ENCODE measurements at regions not wholly inside any gene's neighbourhood (a gene's known extent, or its start where the extent isn't known, plus 50 kb on each side); places are given as distances from the start of the nearest gene placed in this dataset.
"Not testable (repeated sequence)": the region's sequence is repeated elsewhere in the genome, so short reads cannot be mapped to it uniquely, and the experiment has no call there.

- CTCF ChIA-PET = interaction anchor here (1.0 to 1.8 kb wide), 3 partner anchors 23 to 418 kb away, joined by 4 to 7 read pairs (median 4); no protein-coding TSS in a partner anchor
Measured at GRCh38 chr1:115530407-115530806, 111.4 kb upstream of the VANGL1 start.

GRCh38 chr1:115529216-115529897, 112.4 kb upstream of the VANGL1 start:
- Histone ChIP-seq H3K4me3 (ENCODE audit: low read depth, low read length) (no peak overlapping the region), H3K9me3 (ENCODE audit: control insufficient read depth, insufficient read depth, low read length) (no peaks in the 10 kb centered on the region), H3K27ac (ENCODE audit: low read depth, low read length) (no peak overlapping the region), H3K27me3 (ENCODE audit: control insufficient read depth, insufficient read depth, low read length) (no peaks in the 10 kb centered on the region)
- no peak for DNase-seq (ENCODE audit: low read depth, low spot score)
- TF ChIP-seq, protein P1, sequence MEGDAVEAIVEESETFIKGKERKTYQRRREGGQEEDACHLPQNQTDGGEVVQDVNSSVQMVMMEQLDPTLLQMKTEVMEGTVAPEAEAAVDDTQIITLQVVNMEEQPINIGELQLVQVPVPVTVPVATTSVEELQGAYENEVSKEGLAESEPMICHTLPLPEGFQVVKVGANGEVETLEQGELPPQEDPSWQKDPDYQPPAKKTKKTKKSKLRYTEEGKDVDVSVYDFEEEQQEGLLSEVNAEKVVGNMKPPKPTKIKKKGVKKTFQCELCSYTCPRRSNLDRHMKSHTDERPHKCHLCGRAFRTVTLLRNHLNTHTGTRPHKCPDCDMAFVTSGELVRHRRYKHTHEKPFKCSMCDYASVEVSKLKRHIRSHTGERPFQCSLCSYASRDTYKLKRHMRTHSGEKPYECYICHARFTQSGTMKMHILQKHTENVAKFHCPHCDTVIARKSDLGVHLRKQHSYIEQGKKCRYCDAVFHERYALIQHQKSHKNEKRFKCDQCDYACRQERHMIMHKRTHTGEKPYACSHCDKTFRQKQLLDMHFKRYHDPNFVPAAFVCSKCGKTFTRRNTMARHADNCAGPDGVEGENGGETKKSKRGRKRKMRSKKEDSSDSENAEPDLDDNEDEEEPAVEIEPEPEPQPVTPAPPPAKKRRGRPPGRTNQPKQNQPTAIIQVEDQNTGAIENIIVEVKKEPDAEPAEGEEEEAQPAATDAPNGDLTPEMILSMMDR (IDR thresholded peaks at IDR 0.05; ENCODE audit: low read depth, low read length) = no peak
- CTCF ChIA-PET = interaction anchor here (0.6 to 0.7 kb wide), 2 partner anchors 59 to 391 kb away, joined by 3 read pairs; no protein-coding TSS in a partner anchor
- POLR2A ChIA-PET = no interaction called here

More at GRCh38 chr1:115530407-115530806, 111.4 kb upstream of the VANGL1 start:
- Histone ChIP-seq H3K27me3 (ENCODE audit: control insufficient read depth, insufficient read depth, low read length) (no peaks in the 10 kb centered on the region), H3K27ac (ENCODE audit: low read depth, low read length) (no peak overlapping the region), H3K9me3 (ENCODE audit: control insufficient read depth, insufficient read depth, low read length) (no peaks in the 10 kb centered on the region), H3K4me3 (ENCODE audit: low read depth, low read length) (no peak overlapping the region)
- TF ChIP-seq, protein P1 (IDR thresholded peaks at IDR 0.05; ENCODE audit: low read depth, low read length) = no peak
- POLR2A ChIA-PET = interaction anchor here (0.7 kb wide), 1 partner anchor 13 kb away, joined by 7 read pairs; no protein-coding TSS in a partner anchor
- no peak for DNase-seq (ENCODE audit: low read depth, low spot score)

DNA sequence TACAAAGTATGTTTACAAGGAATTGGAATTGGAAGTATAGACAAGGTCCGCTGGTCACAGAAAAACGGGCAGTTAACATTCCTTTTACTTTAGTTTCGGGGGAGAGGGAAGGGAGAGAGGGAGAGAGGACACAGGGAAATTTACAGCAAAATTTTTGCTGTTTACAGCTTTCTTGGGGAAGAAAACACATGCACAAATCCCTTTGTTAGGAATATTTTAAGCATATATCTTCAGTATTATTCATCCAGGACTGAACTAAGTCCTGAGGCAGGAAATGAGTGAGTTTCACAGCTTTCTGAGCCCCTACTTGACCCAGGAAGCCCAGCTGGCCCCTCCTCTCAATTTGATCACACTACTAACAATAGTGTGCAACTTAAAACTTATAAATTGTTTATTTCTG, 113.4 kb upstream of the VANGL1 start:
- CTCF ChIA-PET = interaction anchor here (0.5 to 1.0 kb wide), 3 partner anchors 58 to 390 kb away, joined by 3 to 4 read pairs (median 3); no protein-coding TSS in a partner anchor
- H3K9me3 ChIP-seq (ENCODE audit: control insufficient read depth, insufficient read depth, low read length); H3K27ac ChIP-seq (ENCODE audit: low read depth, low read length); DNase-seq (ENCODE audit: low read depth, low spot score); H3K27me3 ChIP-seq (ENCODE audit: control insufficient read depth, insufficient read depth, low read length); POLR2A ChIA-PET; H3K4me3 ChIP-seq (ENCODE audit: low read depth, low read length): not testable (repeated sequence)

GRCh38 chr1:115527746-115528145, 114.0 kb upstream of the VANGL1 start:
- no peaks in the 10 kb centered on the region for H3K27me3 ChIP-seq (ENCODE audit: control insufficient read depth, insufficient read depth, low read length)
- H3K9me3 ChIP-seq (ENCODE audit: control insufficient read depth, insufficient read depth, low read length) = no peaks in the 10 kb centered on the region
- TF ChIP-seq, protein P1 (IDR thresholded peaks at IDR 0.05; ENCODE audit: low read depth, low read length) = no peak
- no peak overlapping the region for H3K4me3 ChIP-seq (ENCODE audit: low read depth, low read length)
- H3K27ac ChIP-seq (ENCODE audit: low read depth, low read length) = no peak overlapping the region
- CTCF ChIA-PET = interaction anchor here (1.0 kb wide), 1 partner anchor 68 kb away, joined by 3 read pairs; no protein-coding TSS in a partner anchor
- POLR2A ChIA-PET = no interaction called here
- DNase-seq (ENCODE audit: low read depth, low spot score) = no peak

DNA sequence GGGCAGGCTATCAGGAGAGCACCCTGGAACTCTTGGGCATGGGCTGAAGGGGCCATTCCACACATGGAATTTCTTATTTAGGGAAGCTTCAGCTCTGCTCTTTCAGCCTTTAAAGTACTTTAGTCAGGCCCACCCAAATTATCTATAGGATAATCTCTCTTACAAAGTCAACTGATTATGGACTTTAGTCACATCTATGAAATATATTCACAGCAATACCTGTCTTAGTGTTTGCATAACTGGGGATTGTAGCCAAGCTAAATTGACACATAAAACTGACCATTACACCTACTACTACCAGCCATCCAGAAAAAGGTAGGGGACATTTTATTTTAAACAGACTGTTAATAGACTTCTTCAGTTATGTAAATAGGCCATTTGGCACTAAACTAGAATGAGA, 114.9 kb upstream of the VANGL1 start:
- DNase-seq (ENCODE audit: low read depth, low spot score) = no peak
- Histone ChIP-seq H3K4me3 (ENCODE audit: low read depth, low read length) (no peak overlapping the region), H3K27ac (ENCODE audit: low read depth, low read length) (no peak overlapping the region), H3K27me3 (ENCODE audit: control insufficient read depth, insufficient read depth, low read length) (no peaks in the 10 kb centered on the region), H3K9me3 (ENCODE audit: control insufficient read depth, insufficient read depth, low read length) (no peaks in the 10 kb centered on the region)
- TF ChIP-seq, protein P1 (IDR thresholded peaks at IDR 0.05; ENCODE audit: low read depth, low read length) = no peak
- ChIA-PET POLR2A (no interaction called here), CTCF (interaction anchor here (1.2 kb wide), 1 partner anchor 20 kb away, joined by 5 read pairs; no protein-coding TSS in a partner anchor)

Measured in AG04450 (cell line).